Left lobe of liver (tissue), 2 donors: ENCODE measurements at regions not wholly inside any gene's neighbourhood (a gene's known extent, or its start where the extent isn't known, plus 50 kb on each side); places are given as distances from the start of the nearest gene placed in this dataset.

Experiments used
- ATAC-seq: fragments of 200-7000 bp; cut with Tn5 transposase; one replicate; pipeline ENCODE4 v1.9.1; 2020; ENCODE audit warnings: mild to moderate bottlenecking, moderate library complexity
- DNase-seq: peaks from one replicate; pipeline ENCODE4 v3.0.0-alpha.2; 2020; ENCODE audit warnings: low spot score
- donor health status: DM: no; HTN: no; CAD: no; lungs with moderate emphysema.
- donor health status: DM: no; HTN: yes; CAD: no.

DNA sequence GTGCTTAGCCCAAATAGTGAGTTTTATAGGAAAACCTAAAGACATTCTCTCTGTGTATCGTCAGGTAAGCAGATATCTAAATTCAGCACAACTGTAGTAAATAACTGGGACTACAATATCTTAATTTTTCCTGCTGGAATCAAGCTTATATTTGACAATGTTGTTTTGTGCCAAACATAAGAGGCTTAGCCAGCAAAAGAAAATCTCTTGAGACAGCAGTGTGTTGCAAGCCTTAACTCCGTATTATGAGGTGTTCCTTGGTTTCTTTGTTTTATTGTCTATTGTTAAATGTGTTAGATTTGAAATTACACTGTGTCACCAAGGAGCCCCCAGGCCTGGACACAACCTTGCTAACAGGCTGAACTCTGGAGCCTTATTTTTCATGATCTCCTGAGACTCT lies 1570.6 kb upstream of the GOT2 start:
- DNase-seq (no peak), ATAC-seq (no peak)

DNA sequence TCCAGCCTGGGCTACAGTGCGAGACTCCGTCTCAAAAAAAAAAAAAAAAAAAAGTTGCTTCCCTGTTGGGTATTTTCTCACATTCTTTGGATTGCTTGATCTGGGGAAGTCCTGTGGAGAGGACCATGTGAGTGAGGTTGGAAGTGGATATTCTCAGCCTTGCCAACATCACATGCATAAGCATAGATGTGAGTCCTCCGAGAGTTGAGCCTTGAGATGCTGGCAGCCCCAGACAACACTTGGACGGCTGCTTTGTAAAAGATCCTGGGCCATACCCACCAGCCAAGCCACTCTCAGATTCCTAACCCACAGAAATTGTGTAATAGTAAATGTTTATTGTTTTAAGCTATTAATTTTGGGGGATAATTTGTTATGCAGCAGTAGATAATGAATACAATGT lies 1570.0 kb upstream of the GOT2 start:
- DNase-seq (no peak), ATAC-seq (no peak)

DNA sequence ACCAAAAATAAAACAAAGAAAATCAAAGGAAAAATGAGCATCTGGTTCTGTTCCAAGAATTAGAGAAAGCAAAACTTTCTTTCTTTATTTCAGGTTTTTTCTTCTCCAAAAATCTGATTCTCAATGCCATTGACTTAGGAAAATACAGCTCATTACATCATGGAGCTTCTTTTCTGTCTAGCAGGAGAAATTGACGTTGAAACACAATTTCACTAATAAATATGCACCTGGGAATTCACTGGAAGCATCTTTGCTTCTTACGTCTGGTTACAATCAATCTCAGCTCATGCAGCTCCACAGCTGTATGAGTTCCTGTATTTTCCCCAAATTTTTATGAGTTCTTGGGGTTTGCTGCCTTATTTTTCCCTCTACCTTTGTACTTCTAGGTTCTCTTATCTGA lies 1568.6 kb upstream of the GOT2 start:
- ATAC-seq (no peak), DNase-seq (no peak)

GRCh38 chr16:60302261-60302660 lies 1568.1 kb upstream of the GOT2 start:
- DNase-seq, result no peak
- no peak for ATAC-seq

- DNase-seq (no peak), ATAC-seq (no peak)
These were observed 1565.2 kb upstream of the GOT2 start for GRCh38 chr16:60299241-60299776.

GRCh38 chr16:60295451-60295850 lies 1561.3 kb upstream of the GOT2 start:
- DNase-seq (no peak), ATAC-seq (no peak)

- no peak for ATAC-seq
These were observed 1551.7 kb upstream of the GOT2 start for GRCh38 chr16:60285794-60286193.

DNA sequence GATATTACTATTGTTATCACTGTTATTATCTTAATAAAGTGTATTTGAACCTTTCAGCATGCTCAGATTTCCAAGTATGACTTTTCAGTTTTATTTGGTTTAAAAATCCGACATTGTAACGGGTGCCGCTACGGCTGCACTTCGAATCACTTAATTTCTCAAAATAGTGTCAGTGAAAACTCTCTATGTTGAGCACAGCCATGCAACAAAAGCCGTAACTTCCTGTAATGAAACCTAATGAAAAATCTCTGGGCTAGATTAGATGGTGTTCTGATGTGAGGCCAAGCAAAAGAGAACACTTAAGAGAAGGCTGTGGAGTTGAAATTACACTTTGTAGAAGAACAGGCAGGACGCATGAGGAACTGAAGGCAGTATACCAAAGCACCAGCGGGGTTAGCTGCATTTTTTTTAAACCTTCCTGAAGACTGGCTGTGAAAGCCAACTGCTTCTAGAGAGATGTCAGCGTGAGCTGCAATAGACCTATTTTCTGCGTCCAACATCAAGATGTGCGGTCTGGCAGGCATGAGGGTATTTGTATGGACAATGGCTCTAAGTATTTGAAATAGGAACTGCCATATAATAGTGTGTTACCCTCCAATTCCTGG lies 1545.0 kb upstream of the GOT2 start:
- DNase-seq (no peak), ATAC-seq (no peak)

More at GRCh38 chr16:60285794-60286193, 1551.7 kb upstream of the GOT2 start:
- DNase-seq, result no peak

- DNase-seq, result no peak
- no peak for ATAC-seq
These were observed 1540.4 kb upstream of the GOT2 start for GRCh38 chr16:60274431-60275019.

DNA sequence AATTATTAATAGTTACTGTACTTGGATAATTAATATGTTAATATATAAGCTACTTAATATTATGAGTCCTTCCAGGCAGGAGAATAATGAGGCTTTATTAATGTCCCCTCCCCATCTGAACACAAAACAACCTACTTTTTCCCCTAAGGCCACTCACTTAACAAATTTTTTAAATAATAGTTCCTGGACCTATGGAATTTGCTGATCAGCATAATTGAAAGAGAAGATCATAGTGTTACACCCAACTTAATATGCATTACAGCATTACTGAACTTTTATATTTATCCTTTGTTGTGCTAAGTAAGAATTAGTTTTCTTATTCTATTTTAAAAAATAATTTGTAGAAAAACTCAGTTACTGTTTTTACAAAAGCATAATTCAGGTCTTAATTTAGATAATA lies 1537.7 kb upstream of the GOT2 start:
- DNase-seq, result no peak

GRCh38 chr16:60271025-60271771 lies 1537.1 kb upstream of the GOT2 start:
- no peak for DNase-seq
- no peak for ATAC-seq

More for the DNA sequence above, 1537.7 kb upstream of the GOT2 start:
- ATAC-seq, result no peak

GRCh38 chr16:60261425-60261824 lies 1527.3 kb upstream of the GOT2 start:
- no peak for ATAC-seq
- no peak for DNase-seq

- ATAC-seq (no peak), DNase-seq (no peak)
These were observed 1525.8 kb upstream of the GOT2 start for GRCh38 chr16:60259956-60260355.

GRCh38 chr16:60246086-60246485 lies 1512.0 kb upstream of the GOT2 start:
- ATAC-seq (no peak), DNase-seq (no peak)

DNA sequence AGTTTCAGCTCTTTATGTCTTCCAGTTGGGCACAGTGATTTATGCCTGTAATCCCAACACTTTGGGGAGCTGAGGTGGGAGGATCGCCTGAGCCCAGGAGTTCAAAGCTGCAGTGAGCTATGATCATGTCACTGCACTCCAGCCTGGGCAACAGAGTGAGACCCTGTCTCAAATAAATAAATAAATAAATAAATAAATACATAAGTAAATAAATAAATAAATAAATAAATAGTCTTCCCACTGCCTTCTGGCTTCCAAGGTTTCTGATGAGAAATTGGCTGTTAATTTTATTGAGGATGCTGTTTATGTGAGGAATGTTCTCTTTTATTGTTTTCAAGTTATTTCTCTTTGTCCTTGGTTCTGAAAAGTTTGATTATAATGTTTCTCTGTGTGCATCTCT lies 1507.6 kb upstream of the GOT2 start:
- ATAC-seq, result no peak
- DNase-seq, result no peak

DNA sequence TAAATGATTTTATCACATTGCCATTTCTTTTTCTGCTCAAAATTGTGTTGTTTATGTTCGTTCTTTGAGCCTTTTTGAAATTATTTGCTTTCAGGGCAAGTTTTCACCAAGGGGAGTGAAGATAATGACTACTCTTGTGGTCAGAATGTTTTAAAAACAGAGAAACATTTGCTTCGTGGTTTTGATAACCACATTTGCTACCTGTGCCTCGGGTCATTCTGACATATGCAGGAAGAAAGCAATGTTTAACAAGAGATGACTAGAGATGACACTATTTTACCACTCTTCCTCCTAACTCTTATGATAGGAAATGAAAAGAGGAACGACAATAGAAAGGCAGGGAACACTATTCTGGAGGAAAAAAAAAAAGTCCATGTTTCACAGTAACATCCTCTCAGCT lies 1496.5 kb upstream of the GOT2 start:
- no peak for DNase-seq
- ATAC-seq, result no peak

GRCh38 chr16:60225541-60225940 lies 1491.4 kb upstream of the GOT2 start:
- DNase-seq, result no peak
- no peak for ATAC-seq

- DNase-seq, result no peak
- no peak for ATAC-seq
These were observed 1483.7 kb upstream of the GOT2 start for GRCh38 chr16:60217787-60218186.

DNA sequence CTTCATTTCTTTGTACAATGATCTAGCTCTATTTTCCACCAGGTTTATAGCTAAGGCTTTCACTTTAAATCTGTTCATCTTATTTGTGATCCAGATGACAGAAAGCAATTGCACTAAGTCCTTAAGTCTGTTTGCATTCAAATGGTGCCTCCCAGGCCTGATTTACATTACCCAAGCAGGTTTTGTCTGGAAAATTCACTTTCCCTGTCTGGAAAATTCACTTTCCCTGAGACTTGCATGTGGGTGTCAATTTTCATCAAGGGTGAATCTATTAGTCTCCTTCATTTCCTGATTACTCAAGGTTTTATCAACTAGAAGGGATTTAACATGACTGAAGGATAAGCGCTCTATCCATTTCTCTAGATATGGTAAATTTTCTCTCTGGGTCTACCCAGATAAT lies 1480.2 kb upstream of the GOT2 start:
- DNase-seq (no peak), ATAC-seq (no peak)

DNA sequence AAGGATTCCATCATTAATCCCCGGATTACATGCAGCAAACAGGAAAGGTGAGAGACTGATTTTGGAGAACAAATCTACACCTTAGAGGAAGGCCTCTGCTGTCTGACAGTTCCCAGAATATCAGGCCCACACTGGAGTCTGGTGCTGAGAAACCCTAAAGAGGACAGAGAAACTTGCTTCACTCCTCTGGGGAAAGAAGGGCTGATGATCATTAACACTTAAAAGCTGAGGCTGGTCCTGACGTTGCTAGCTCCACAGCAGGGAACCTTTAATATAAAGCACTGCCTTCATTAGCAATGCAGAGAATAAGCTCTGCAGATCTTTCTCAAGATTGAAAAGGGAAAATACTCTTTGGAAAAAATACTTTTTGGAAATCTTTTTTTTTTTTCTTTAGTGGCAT lies 1472.4 kb upstream of the GOT2 start:
- ATAC-seq, result no peak
- no peak for DNase-seq

GRCh38 chr16:60204181-60204580 lies 1470.1 kb upstream of the GOT2 start:
- no peak for ATAC-seq
- no peak for DNase-seq

DNA sequence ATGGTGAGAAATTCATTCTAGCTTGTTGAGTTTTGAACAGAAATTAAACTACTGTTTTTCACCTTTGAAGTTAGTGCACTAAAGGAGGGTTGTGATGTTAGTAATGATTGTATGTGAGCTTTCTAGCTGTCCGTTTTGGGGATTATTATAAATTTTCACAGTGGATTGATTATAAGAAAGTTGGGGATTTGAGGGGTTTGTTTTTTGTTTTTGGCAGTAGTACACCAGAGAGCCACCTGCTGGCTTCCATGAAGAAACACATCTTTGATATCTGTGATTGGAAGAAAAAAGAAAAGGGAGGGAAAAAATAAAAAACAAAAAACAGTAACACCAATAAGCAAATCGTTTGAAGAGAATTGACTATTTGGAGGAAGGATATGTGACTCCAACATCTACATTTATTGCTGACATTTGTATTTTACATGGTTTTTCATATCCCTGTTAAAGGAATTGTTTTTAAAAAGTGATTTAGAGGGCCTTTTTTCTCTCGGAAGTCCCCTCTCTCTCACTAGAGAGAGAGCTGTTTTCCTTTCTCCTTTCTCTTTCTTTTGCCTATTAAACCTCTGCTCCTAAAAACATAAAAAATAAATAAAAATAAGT lies 1469.5 kb upstream of the GOT2 start:
- ATAC-seq, result peak; percentile 50
- DNase-seq, result no peak
